Aorta (tissue), 5 donors: ENCODE measurements at regions not wholly inside any gene's neighbourhood (a gene's known extent, or its start where the extent isn't known, plus 50 kb on each side); places are given as distances from the start of the nearest gene placed in this dataset.
"Not testable (repeated sequence)": the region's sequence is repeated elsewhere in the genome, so short reads cannot be mapped to it uniquely, and the experiment has no call there.

Experiments
- ATAC-seq: fragments of 200-7000 bp; cut with Tn5 transposase; one replicate; pipeline ENCODE4 v1.9.1; 2022; ENCODE audit warnings: moderate library complexity; ENCODE audit not compliant: low FRiP score
- DNase-seq, 2 donors: peaks; one replicate each; pipeline ENCODE4 v3.0.0-alpha.2; 2020
- H3K27ac ChIP-seq, 2 donors: one replicate each; pipeline ENCODE4 v1.5.1; 2013; ENCODE audit warnings: low read length in 2 of 2, mild to moderate bottlenecking in 2 of 2, moderate library complexity in 2 of 2, control low read depth in 1 of 2, inconsistent platforms in 1 of 2, low read depth in 1 of 2
- H3K27me3 ChIP-seq, 2 donors: one replicate each; pipeline ENCODE4 v1.6.1; 2013; ENCODE audit warnings: control low read depth in 1 of 2, low read length in 1 of 2, mild to moderate bottlenecking in 1 of 2, moderate library complexity in 1 of 2; ENCODE audit not compliant: insufficient read depth in 2 of 2, control insufficient read depth in 1 of 2
- H3K36me3 ChIP-seq, 2 donors: one replicate each; pipeline ENCODE4 v1.6.1; 2013; ENCODE audit warnings: control low read depth in 1 of 2, low read length in 1 of 2, mild to moderate bottlenecking in 1 of 2; ENCODE audit not compliant: insufficient read depth in 2 of 2, control insufficient read depth in 1 of 2
- H3K4me1 ChIP-seq, 2 donors: one replicate each; pipeline ENCODE4 v1.6.1; 2013; ENCODE audit warnings: low read length in 2 of 2, control low read depth in 1 of 2, mild to moderate bottlenecking in 1 of 2, moderate library complexity in 1 of 2; ENCODE audit not compliant: insufficient read depth in 2 of 2, control insufficient read depth in 1 of 2
- H3K4me3 ChIP-seq, 2 donors: one replicate each; pipeline ENCODE4 v1.5.1; 2013; ENCODE audit warnings: low read length in 2 of 2, control low read depth in 1 of 2, mild to moderate bottlenecking in 1 of 2
- H3K9me3 ChIP-seq: one replicate; pipeline ENCODE4 v1.6.1; 2013; ENCODE audit warnings: mild to moderate bottlenecking, low read length; ENCODE audit not compliant: control insufficient read depth
- WGBS, 2 donors: extraction: QIAGEN DNeasy Blood & Tissue Kit; methylation state at CpG; one replicate each; pipeline ENCODE4 v1.1.7; 2013; 5-methylcytosine and 5-hydroxymethylcytosine counted together
- intact Hi-C, 2 donors: fragments of 100-400 bp; cut with DNase I; formaldehyde crosslinking; loops; one replicate each; pipeline versions ENCODE4 v1.14.2 to v1.15.0; 2022
- donor health status: healthy with polysubstance abuse.
- donor health status: Bipolar disorder and iron deficiency.
- donor health status: DM: no; HTN: no; CAD: no.
- donor health status: DM: no; HTN: no; CAD: no.
- donor health status: DM: yes; HTN: yes; CAD: no.

DNA sequence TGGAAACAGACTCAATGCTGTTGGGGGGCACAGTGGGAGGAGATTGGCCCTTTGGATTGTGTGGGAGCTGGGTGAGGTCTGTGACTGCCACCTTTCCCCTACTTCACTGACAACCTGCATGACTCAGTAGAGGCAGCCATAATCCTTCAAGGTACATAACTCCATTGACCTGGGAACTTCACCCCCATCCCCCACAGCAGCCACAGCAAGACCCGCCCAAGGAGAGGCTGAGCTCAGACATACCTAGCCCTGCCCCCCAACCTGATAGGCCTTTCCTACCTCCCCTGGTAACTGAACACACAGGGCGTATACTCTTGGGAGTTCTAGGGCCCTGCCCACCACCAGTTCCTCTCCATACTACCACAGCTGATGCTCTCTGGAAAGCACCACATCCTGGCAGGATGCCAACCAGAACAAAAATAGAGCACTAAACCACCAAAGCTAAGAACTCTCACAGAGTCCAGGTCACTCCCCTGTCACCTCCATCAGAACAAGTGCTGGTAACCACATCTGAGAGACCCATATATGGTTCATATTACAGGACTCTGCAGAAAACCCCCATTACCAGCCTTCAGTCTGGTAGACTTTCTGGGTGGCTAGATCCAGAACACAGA lies 703.9 kb downstream of the FSCB start:
- Histone ChIP-seq H3K4me3 (no peak overlapping the region), H3K27ac (no peak overlapping the region), H3K9me3 (no peaks in the 10 kb centered on the region), H3K36me3 (no peaks in the 10 kb centered on the region), H3K4me1 (no peaks in the 10 kb centered on the region), H3K27me3 (no peaks in the 10 kb centered on the region)
- ATAC-seq (no peak), DNase-seq (no peak)
- intact Hi-C loops: no loop called here
- WGBS, 2 donors: 87 to 92% methylated on average over 2 of the region's 2 CpGs

DNA sequence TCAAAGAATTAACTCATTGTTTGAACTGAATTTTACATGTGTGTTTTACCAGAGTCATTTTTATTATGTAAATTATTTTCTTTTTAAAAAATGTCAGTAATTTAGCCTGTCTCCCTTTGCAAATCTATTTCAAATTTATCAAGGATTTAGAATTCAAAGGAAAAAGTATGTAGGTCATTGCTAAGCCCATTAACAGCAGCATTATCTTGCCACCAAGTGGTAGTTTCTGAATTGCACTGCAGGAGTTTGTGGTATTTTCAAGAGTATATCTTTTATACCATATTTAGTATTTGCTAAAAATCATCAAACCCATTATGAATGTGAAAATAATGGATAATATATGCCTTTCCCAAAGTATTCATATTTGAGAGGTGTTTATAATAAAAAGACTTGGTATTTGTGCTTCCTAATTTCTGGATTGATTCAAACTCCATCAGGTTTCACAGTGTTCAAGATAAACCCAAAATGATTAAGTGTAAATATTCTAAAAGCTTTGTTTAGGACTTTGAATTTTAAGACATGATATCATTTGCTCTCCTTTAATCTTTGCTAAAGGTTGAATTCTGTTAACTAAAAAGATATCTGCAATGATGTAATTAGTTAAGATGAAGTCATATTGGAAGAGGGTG lies 711.4 kb downstream of the FSCB start:
- no peaks in the 10 kb centered on the region for H3K36me3 ChIP-seq
- DNase-seq (no peak), ATAC-seq (no peak)
- H3K9me3 ChIP-seq: no peaks in the 10 kb centered on the region
- H3K4me3 ChIP-seq: no peak overlapping the region
- intact Hi-C loops: no loop called here
- no peak overlapping the region for H3K27ac ChIP-seq
- no peaks in the 10 kb centered on the region for H3K4me1 ChIP-seq
- H3K27me3 ChIP-seq: no peaks in the 10 kb centered on the region

GRCh38 chr14:43793579-43793978 lies 713.5 kb downstream of the FSCB start:
- Histone ChIP-seq H3K27me3 (no peaks in the 10 kb centered on the region), H3K4me1 (no peaks in the 10 kb centered on the region), H3K27ac (no peak overlapping the region), H3K36me3 (no peaks in the 10 kb centered on the region), H3K9me3 (no peaks in the 10 kb centered on the region), H3K4me3 (no peak overlapping the region)
- ATAC-seq (no peak), DNase-seq (no peak)
- intact Hi-C loops: no loop called here
- WGBS, 2 donors: 13 to 22% methylated on average over 2 of the region's 2 CpGs

- DNase-seq (no peak), ATAC-seq (no peak)
- H3K27ac ChIP-seq: no peak overlapping the region
- no peaks in the 10 kb centered on the region for H3K27me3 ChIP-seq
- no peaks in the 10 kb centered on the region for H3K36me3 ChIP-seq
- WGBS, 2 donors: 8 to 18% methylated on average over 3 of the region's 3 CpGs
- no peak overlapping the region for H3K4me3 ChIP-seq
- no peaks in the 10 kb centered on the region for H3K4me1 ChIP-seq
- no peaks in the 10 kb centered on the region for H3K9me3 ChIP-seq
- intact Hi-C loops: no loop called here
Measured at GRCh38 chr14:43792980-43793379, 714.1 kb downstream of the FSCB start.

DNA sequence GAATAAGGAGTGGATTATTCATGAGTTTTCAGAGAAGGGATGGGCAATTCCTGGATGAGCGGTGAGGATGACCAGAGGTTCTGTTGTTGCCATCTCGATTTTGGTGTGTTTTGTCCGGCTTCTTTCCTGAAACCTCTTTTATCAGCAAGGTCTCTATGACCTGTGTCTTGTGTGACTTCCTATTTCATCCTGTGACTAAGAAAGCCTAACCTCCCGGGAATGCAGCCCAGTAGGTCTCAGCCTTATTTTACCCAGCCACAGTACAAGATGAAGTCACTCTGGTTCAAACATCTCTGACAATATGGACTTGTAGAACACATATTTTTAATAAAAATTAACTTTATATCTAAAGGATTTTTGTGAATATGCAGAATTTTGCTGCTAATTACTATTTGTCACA lies 716.4 kb downstream of the FSCB start:
- Histone ChIP-seq H3K27me3 (no peaks in the 10 kb centered on the region), H3K27ac (no peak overlapping the region), H3K4me3 (no peak overlapping the region), H3K36me3 (no peaks in the 10 kb centered on the region), H3K9me3 (no peaks in the 10 kb centered on the region), H3K4me1 (no peaks in the 10 kb centered on the region)
- intact Hi-C loops: no loop called here
- DNase-seq (no peak), ATAC-seq (no peak)
- WGBS, 2 donors: 77 to 79% methylated on average over 4 of the region's 4 CpGs

DNA sequence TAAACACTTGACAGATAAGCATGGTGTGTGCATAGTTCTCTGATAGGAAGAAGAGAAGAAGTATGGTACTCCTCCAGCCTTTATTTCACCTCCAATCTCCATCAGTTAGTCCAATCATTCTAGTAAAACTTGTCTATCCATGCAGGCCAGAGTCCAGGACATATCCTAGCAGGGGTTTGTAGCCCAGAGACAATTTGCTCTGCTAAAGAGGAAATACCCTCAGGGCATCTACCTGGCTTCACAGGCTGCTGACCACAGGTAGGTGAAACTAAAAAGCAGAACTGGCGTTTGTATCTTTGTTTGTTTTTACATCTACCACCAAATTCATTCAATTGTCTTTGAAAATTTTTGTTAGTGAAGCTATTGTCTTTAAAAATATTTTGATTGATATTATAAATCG lies 717.6 kb downstream of the FSCB start:
- Histone ChIP-seq H3K27me3 (no peaks in the 10 kb centered on the region), H3K9me3 (no peaks in the 10 kb centered on the region), H3K36me3 (no peaks in the 10 kb centered on the region), H3K27ac (no peak overlapping the region), H3K4me1 (no peaks in the 10 kb centered on the region), H3K4me3 (no peak overlapping the region)
- ATAC-seq (no peak), DNase-seq (no peak)
- WGBS, 2 donors: 71 to 77% methylated on average over 2 of the region's 2 CpGs
- intact Hi-C loops: no loop called here

- Histone ChIP-seq H3K27ac (no peak overlapping the region), H3K36me3 (no peaks in the 10 kb centered on the region), H3K27me3 (no peaks in the 10 kb centered on the region), H3K9me3 (no peaks in the 10 kb centered on the region), H3K4me3 (no peak overlapping the region), H3K4me1 (no peaks in the 10 kb centered on the region)
- WGBS, 2 donors: 66 to 77% methylated on average over 13 of the region's 13 CpGs
- intact Hi-C loops: no loop called here
- no peak for ATAC-seq
- no peak for DNase-seq
Measured at GRCh38 chr14:43786066-43786762, 720.9 kb downstream of the FSCB start.

- intact Hi-C loops, ATAC-seq, H3K36me3 ChIP-seq, DNase-seq, H3K9me3 ChIP-seq, H3K27ac ChIP-seq, H3K4me3 ChIP-seq, H3K27me3 ChIP-seq, H3K4me1 ChIP-seq: not testable (repeated sequence)
- 92 to 95% methylated on average over 8 to 10 of the region's 10 CpGs for WGBS, 2 donors
Measured at GRCh38 chr14:43784432-43784831, 722.7 kb downstream of the FSCB start.
